CD4-positive, alpha-beta T cell treated with Interleukin-6 for 4 hours (primary cell): ENCODE measurements at regions not wholly inside any gene's neighbourhood (a gene's known extent, or its start where the extent isn't known, plus 50 kb on each side); places are given as distances from the start of the nearest gene placed in this dataset.
"Not testable (repeated sequence)": the region's sequence is repeated elsewhere in the genome, so short reads cannot be mapped to it uniquely, and the experiment has no call there.

Source experiments
- DNase-seq: peaks from one replicate; pipeline ENCODE4 v3.0.0-alpha.2; 2020; ENCODE audit warnings: mixed read lengths

DNA sequence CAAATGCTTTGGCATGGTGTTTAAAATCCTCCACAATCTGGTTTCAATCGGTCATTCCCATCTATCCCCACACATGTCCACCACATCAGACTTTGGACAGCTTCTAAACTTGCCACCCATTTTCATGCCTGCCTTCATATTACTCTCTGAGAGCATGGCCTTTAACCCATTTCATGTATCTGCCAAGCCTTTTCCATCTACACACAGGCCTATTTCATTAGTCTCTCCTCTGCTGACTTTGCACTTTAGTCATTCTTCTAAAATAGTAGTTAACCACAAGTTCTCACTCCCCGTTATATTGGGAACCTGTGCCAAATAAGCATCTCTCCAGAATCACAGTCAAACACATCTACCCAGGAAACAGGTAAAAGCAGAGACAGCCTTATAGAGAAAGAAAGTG lies 142.2 kb downstream of the MZT1 start:
- DNase-seq: no peak

- DNase-seq: no peak
These were observed 156.2 kb downstream of the MZT1 start for GRCh38 chr13:72571191-72571590.

DNA sequence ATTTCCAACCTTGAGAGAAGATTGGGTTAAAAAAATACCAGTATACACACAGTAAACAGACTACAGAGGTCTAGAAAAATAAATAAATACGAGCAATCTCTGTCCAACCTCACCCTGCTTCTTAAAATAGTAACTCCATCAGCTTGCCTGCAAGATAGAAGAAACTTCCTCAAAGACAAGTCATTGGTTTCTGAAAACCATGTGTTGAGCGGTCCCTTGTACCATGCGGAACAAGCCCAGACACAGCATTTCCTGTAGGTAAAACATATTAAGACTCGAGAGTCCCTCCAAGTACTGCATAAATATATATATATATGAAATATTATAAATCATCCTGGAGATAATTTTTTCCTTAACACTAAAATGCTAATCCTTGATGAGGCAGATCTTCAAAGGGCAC lies 157.4 kb downstream of the MZT1 start:
- no peak for DNase-seq

GRCh38 chr13:72567566-72567965 lies 159.9 kb downstream of the MZT1 start:
- no peak for DNase-seq

DNA sequence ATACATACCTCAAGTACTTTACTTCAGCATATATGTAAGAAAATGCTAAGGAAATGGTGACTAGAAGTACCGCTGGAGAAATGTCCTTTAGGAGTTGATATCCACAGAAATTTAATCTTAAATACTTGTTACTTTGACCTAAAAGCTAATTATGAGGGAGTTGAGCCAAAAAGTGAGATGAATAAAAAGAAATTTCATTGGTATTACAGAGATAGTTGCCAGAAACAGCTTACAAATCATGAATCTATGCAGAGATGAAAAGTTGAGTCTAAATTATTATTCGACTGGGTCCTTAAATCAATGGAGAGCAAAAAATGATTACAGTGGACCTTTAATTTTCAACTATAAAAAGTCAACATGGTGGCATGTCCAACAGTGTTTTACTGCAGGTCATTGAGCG lies 160.9 kb downstream of the MZT1 start:
- no peak for DNase-seq

DNA sequence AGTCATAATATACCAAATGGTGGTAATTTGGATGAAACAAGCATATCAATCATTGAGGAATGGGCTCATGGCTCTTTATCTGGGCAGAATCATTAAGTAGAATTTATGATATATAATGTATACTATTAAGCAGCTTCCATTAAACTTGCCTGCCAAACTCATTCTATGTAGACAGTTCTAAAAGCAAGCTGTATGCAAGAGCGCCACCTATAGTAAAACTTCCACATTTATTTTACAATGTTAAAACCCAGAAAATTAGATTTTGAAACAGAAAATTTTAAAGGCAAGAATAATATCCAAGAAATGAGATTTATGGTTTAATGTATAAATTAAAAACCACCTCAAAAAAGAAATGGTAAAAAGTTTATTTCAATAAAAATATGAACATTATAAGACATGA lies 161.5 kb downstream of the MZT1 start:
- no peak for DNase-seq

DNA sequence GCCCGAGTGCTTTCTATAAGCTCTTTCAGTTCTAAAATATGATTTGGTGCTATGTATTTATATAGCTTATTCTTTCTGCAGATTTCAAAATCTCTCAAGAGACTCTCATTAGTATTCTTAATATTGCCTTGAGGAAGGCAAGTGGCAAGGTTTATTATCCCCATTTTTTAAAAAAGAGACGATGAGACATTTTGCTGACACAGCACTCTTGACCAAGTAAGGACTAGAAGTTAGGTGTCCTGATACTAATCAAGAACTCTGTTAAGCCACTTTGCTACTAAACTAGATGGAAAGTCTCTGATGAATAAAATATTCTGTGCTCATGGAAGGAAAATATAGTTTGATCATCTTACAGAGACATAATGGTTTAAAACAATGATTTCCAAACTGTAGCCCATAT lies 164.7 kb downstream of the MZT1 start:
- DNase-seq: no peak

- no peak for DNase-seq
These were observed 165.6 kb downstream of the MZT1 start for GRCh38 chr13:72561791-72562190.

- no peak for DNase-seq
These were observed 167.7 kb downstream of the MZT1 start for GRCh38 chr13:72559716-72560115.

DNA sequence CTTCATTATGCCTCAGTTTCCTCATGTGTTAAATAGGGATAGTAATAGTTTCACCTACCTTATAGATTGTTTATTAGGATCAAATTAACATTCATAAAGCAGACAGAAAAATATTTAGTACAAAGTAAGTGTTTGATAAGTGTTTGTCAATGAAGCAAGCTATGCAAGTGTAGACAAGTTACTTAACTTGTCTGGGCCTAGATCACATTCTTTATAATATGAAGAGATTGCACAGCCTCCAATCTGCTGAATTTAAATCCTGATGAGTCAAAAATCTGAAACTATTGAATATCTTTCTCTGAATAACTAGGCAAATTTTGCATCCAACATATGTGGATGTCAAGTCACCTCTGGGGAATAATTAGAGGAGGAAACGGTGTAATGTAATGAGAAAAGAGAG lies 170.5 kb downstream of the MZT1 start:
- no peak for DNase-seq

DNA sequence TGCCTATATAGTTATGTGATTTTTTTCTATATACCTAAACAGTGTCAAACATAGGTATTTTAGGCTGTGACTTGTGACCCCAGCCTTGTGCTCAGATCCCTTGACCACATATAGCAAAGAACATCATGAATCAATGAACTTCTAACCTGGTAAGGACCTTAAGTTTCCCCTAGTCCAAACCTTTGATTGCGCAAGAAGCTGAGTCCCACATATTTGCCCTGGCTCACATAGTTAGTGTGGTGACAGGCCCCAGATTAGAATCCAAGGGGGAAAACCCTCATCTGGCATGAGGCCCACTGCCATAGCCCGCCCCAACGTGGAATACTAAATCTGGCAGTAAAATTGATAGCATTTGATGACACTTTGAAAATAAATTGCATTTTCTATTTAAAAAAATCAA lies 171.8 kb downstream of the MZT1 start:
- no peak for DNase-seq

GRCh38 chr13:72552731-72553130 lies 174.7 kb downstream of the MZT1 start:
- no peak for DNase-seq

DNA sequence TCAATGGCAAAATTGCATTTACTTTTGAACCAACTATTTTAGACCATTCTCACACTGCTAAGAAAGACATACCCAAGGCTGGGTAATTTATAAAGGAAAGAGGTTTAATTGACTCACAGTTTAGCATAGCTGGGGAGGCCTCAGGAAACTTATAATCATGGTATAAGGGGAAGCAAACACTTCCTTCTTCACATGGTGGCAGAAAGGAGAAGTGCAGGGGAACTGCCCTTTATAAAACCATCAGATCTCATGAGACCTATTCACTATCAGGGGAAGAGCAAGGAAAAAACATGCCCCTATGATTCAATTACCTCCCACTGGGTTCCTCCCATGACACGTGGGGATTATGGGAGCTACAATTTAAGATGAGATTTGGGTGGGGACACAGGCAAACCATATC lies 181.5 kb downstream of the MZT1 start:
- not testable (repeated sequence) for DNase-seq

- DNase-seq: no peak
These were observed 182.3 kb downstream of the MZT1 start for GRCh38 chr13:72545030-72545719.

- no peak for DNase-seq
These were observed 183.4 kb downstream of the MZT1 start for GRCh38 chr13:72544042-72544441.

DNA sequence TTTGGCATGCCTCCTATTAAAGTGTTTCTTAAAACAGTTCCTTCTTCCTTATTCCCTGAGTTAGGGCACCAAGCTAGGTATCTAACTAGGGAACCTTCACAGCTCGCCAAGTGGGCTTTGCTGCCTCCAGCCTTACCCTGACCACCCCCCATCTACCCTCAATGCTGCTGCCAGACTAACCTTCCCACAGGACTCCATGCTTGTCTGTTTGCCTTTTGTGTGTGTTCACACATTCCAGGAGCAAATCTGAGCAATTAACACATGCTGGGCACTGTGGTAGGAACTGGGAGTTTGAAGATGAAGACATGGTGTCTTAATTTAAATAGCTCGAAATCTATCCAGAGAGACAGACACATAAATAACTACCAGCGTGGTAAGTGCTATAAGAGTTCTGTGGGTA lies 185.2 kb downstream of the MZT1 start:
- DNase-seq: no peak

DNA sequence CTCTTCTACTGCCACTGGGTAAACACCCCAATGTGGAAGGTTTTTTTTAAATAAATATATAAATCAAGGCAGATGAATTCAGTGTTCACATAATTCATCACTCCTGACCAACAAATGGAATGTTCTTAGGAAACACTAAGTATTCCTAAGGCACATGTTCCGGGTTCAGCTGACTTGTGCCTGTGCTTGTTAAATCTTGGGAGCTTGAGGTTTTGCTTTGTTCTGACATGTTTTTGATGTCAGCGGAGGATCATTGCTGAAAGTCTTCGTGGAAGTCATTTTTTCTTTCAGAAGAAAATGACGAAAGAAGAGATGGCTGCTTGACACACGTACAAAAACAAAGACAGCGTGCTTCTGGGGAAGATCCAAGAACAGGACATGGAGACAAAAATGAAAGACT lies 185.8 kb downstream of the MZT1 start:
- DNase-seq: no peak

DNA sequence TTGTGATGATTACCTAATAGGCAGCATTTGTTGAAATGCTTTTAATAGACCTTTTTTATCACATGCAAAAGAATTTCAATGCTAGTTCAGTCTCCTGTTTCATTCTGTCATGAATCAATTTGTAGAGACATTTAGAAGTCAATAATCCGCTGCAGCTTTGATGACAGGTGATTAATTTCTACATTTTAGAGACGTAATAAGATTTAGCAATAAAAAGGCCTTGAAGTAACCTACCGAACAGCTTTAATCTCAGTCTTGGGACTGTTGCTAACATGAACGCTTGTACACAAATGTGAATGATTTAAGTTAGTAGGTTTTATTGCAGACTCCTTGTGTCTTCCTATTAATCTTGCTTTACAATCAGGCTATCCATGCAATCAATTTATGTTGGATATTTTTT lies 186.5 kb downstream of the MZT1 start:
- DNase-seq: no peak

DNA sequence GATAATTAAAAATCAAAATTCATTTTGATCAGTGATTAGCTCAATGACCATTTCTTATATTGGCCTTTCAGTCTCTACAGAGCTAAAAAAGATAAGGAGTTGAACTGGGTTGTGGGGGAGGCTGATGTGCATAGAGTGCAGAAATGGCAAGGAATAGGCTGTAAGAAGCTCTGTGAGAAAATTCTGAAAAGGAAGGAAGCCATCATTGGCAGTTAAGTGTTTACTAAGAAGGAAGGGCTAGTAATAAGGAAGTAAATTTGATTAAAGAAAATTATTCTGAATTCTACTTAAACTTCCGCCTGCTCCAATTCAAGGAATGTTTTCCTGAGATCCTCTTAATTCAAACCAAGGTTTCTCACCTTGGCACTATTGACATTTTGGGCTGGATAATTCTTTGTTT lies 187.5 kb downstream of the MZT1 start:
- no peak for DNase-seq

DNA sequence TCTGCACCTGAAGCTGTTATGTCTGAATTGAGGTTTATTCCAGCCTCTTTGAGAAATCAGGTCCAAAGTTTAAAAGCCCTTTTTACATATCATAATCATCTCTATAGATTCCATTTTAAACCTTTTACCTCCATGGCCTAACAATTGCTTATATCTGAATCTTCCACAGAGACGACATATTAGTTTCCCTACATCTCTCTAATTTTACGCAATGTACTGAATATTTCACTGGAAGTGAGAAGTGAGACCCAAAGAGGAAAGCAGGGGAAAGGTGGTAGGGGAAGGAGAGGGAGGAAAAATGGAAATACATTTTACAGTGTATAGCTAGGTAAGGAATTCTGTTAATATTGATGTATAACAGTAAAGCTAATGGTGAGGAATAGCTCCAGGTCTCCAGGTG lies 189.6 kb downstream of the MZT1 start:
- no peak for DNase-seq

DNA sequence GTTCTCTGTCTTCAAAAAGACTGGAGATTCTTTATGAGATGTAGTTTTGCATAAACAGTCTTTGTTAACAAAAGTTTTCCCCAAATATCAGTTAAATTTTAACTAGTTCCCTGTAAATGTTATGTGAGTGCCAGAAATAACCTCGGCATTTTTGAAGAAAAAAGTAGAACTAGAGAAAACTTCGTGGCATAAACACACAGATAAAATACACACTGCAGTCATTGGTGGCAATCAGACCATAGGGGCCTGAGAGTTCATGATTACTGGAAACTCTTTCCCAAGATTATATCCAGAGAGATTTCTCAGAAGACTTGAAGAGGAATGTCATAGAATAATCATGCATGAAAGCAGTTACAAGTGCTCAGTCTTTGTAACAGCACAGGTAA lies 190.0 kb downstream of the MZT1 start:
- no peak for DNase-seq

GRCh38 chr13:72536714-72537394 lies 190.6 kb downstream of the MZT1 start:
- DNase-seq: no peak

GRCh38 chr13:72534951-72535640 lies 192.3 kb downstream of the MZT1 start:
- DNase-seq: no peak

DNA sequence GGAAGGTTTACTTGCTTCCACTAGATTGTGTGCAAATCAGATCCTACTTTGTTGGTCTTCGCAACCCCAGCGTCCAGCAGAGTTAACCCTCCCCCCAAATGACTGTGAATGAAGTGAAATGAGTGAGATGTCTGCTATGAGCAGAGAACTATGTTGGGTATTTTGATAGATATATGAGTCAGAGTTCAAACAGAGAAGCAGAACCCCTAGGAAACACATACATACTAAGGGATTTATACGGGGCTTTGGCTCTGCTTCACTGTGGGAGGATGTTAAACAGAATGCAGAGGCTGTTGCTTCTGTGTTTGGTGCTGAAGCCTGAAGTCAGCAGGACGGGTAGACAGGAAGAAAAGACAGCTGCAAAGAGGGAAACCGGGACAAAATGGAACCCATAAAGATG lies 197.0 kb downstream of the MZT1 start:
- DNase-seq: no peak
